Left lung (tissue), 4 donors: ENCODE measurements at regions not wholly inside any gene's neighbourhood (a gene's known extent, or its start where the extent isn't known, plus 50 kb on each side); places are given as distances from the start of the nearest gene placed in this dataset.
A peak's percentile ranks its signal among the peaks of the same experiment; 100 is the strongest.

Experiments used
- ATAC-seq: fragments of 200-7000 bp; cut with Tn5 transposase; one replicate; pipeline ENCODE4 v1.9.1; 2020; ENCODE audit warnings: moderate library complexity
- DNase-seq, 4 donors: peaks; one replicate each; pipeline ENCODE4 v3.0.0-alpha.2; 2013 to 2020
- H3K27ac ChIP-seq, 2 donors: fragments of 200-600 bp; sonication (generic) in 1 of 2; one replicate each; pipeline versions ENCODE4 v1.5.0 to v1.8.0; 2020 to 2021
- H3K27me3 ChIP-seq, 2 donors: fragments of 200-600 bp; sonication (generic) in 1 of 2; one replicate each; pipeline versions ENCODE4 v1.5.0 to v1.8.0; 2020 to 2021
- H3K36me3 ChIP-seq, 2 donors: fragments of 200-600 bp; sonication (generic) in 1 of 2; one replicate each; pipeline versions ENCODE4 v1.5.0 to v1.8.0; 2020 to 2021
- H3K4me1 ChIP-seq, 2 donors: fragments of 200-600 bp; one replicate each; pipeline ENCODE4 v1.8.0; 2021
- H3K4me3 ChIP-seq, 2 donors: fragments of 200-600 bp; sonication (generic) in 1 of 2; one replicate each; pipeline versions ENCODE4 v1.5.0 to v1.8.0; 2020 to 2021; ENCODE audit warnings: mild to moderate bottlenecking in 1 of 2
- H3K9me3 ChIP-seq, 2 donors: fragments of 200-600 bp; sonication (generic) in 1 of 2; one replicate each; pipeline versions ENCODE4 v1.5.0 to v1.8.0; 2020 to 2021
- CTCF ChIP-seq, 2 donors: fragments of 200-600 bp; sonication (generic) in 1 of 2; IDR thresholded peaks; one replicate each; pipeline versions ENCODE4 v1.5.0 to v1.8.0; 2021; ENCODE audit warnings: antibody characterized with exemption in 2 of 2
- intact Hi-C, 2 donors: fragments of 100-400 bp; cut with DNase I; formaldehyde crosslinking; loops; one replicate each; pipeline versions ENCODE4 v1.11.2 to v1.14.2; 2022
- donor health status: DM: no; HTN: yes; CAD: no.
- donor health status: DM: no; HTN: no; CAD: no.

GRCh38 chr6:8688821-8689220, 253.5 kb upstream of the SLC35B3 start:
- peaks cover 0 to 10% of the 10 kb centered on the region in 2 donors for H3K9me3 ChIP-seq
- no peak overlapping the region for H3K4me3 ChIP-seq
- ATAC-seq (no peak), DNase-seq (no peak)
- intact Hi-C loops = no loop called here
- no peaks in the 10 kb centered on the region for H3K36me3 ChIP-seq
- no peaks in the 10 kb centered on the region for H3K4me1 ChIP-seq
- H3K27me3 ChIP-seq = no peaks in the 10 kb centered on the region
- H3K27ac ChIP-seq = no peak overlapping the region
- no peak for TF ChIP-seq CTCF (IDR thresholded peaks at IDR 0.05)

GRCh38 chr6:8686077-8686476, 250.7 kb upstream of the SLC35B3 start:
- H3K36me3 ChIP-seq = no peaks in the 10 kb centered on the region
- DNase-seq (no peak), ATAC-seq (no peak)
- no peaks in the 10 kb centered on the region for H3K9me3 ChIP-seq
- H3K4me1 ChIP-seq = no peaks in the 10 kb centered on the region
- H3K27ac ChIP-seq = no peak overlapping the region
- no peak overlapping the region for H3K4me3 ChIP-seq
- intact Hi-C loops = no loop called here
- no peak for TF ChIP-seq CTCF (IDR thresholded peaks at IDR 0.05)
- no peaks in the 10 kb centered on the region for H3K27me3 ChIP-seq

GRCh38 chr6:8683204-8683603, 247.9 kb upstream of the SLC35B3 start:
- no peak for DNase-seq
- intact Hi-C loops = no loop called here
- H3K9me3 ChIP-seq = no peaks in the 10 kb centered on the region

GRCh38 chr6:8679823-8680222, 244.5 kb upstream of the SLC35B3 start:
- Histone ChIP-seq H3K4me1 (no peaks in the 10 kb centered on the region), H3K9me3 (no peaks in the 10 kb centered on the region), H3K4me3 (no peak overlapping the region), H3K36me3 (no peaks in the 10 kb centered on the region), H3K27me3 (no peaks in the 10 kb centered on the region), H3K27ac (no peak overlapping the region)
- intact Hi-C loops = no loop called here
- no peak for TF ChIP-seq CTCF (IDR thresholded peaks at IDR 0.05)
- DNase-seq = no peak
- ATAC-seq = no peak

More at GRCh38 chr6:8683204-8683603, 247.9 kb upstream of the SLC35B3 start:
- Histone ChIP-seq H3K36me3 (no peaks in the 10 kb centered on the region), H3K27ac (no peak overlapping the region), H3K4me1 (no peaks in the 10 kb centered on the region), H3K27me3 (no peaks in the 10 kb centered on the region), H3K4me3 (no peak overlapping the region)
- no peak for TF ChIP-seq CTCF (IDR thresholded peaks at IDR 0.05)
- ATAC-seq = no peak

- Histone ChIP-seq H3K27ac (no peak overlapping the region), H3K4me1 (no peaks in the 10 kb centered on the region), H3K36me3 (no peaks in the 10 kb centered on the region), H3K9me3 (no peaks in the 10 kb centered on the region), H3K27me3 (no peaks in the 10 kb centered on the region), H3K4me3 (no peak overlapping the region)
- ATAC-seq (no peak), DNase-seq (peak in 1 of 4 donors; percentile 17)
- no peak for TF ChIP-seq CTCF (IDR thresholded peaks at IDR 0.05)
- intact Hi-C loops = no loop called here
Observed at GRCh38 chr6:8678466-8678865, 243.1 kb upstream of the SLC35B3 start.
